NOMO-1 treated with dmso at 0.1 percent for 144 hours (cell line): ENCODE measurements at regions not wholly inside any gene's neighbourhood (a gene's known extent, or its start where the extent isn't known, plus 50 kb on each side); places are given as distances from the start of the nearest gene placed in this dataset.
"Not testable (repeated sequence)": the region's sequence is repeated elsewhere in the genome, so short reads cannot be mapped to it uniquely, and the experiment has no call there.

ENCODE experiments used
- DNase-seq: peaks from one replicate; lab custom pipeline; 2025; ENCODE audit not compliant: unreplicated experiment; lab: John Stamatoyannopoulos, UW

DNA sequence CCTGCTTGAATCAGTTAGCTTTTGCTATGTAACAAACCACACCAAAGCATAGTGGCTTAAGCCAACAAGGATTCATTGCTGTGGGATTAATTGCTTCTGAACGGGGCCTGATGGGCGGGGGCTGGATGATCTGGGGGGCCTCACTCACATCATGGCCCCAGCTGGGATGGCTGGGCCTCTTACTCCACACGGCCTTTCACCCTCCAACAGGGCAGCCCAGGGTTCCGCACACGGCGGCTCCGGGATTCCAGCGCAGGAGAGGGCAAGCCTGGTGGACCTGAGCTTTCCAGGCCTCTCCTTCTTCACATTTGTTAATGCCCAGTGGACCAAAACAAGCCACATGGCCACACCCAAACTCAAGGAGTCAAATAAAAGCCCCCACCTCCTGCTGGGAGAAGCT lies 86.3 kb upstream of the PHLPP1 start:
- no peak for DNase-seq

DNA sequence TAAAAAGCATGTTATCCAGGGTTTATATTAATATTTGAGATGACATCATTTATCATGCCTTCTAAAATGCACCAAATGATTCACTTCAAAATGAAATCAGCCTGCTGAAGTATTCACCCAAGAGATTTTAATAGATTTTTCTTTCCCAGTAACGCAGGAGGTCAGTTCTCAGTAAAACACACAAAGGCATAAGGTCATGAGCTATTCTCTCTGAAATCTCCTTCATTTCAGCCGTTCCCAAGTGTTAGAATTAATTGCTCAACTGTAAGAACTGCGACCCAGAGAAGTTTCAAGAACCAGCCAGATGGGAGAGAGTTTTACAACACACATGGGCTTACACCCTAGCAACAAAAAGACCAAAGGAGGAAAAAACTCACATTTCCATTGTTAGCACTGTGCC lies 84.2 kb upstream of the PHLPP1 start:
- no peak for DNase-seq

DNA sequence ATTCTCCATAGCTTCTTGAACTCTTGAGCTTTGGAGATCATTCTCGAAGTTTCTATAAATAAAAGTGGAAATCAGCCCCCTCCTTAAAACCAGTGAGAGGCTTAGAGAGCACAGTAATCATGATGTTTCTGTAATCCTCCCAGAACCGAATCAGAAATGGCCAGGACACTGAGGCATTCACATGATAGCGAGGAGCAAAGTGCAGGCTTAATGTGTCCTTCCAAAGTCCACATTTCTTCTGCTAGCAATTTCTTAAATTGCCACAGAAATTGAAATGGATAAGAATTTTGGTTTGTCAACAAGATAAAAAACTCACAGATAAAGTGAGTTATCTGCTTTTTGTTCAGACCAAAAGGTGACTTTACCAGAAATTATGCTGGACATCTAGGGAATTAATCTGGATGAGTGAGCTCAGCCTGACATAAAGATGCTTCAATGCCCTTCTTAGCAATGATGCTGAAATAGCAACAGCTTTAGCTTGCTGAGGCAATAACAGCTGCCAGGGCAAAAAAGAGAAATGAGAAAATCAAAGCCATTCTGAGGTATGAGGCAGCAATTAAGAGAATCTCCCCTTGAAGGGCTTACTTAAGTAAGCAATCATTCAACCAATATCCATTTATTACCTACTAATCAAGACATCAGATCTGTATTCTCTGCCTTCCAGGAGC lies 82.4 kb upstream of the PHLPP1 start:
- DNase-seq = no peak

DNA sequence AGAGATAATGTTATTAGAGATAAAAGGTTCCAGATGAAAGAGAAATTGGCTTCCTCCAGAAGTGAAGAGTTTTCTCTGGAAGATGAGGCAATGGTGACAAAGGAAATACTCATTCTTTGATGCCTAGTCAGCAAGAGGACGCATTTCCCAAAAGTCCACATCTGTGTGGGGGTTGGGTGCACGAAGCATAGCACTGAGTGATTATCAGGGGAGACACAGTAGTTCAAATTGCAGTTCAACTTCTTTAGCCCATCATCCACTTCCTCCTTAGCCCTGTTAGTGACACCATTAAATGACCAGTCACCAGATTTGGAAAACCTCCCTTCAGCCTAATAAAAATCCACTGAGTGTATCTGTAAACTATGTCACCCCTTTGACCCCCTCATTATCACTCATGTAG lies 80.9 kb upstream of the PHLPP1 start:
- DNase-seq = no peak

DNA sequence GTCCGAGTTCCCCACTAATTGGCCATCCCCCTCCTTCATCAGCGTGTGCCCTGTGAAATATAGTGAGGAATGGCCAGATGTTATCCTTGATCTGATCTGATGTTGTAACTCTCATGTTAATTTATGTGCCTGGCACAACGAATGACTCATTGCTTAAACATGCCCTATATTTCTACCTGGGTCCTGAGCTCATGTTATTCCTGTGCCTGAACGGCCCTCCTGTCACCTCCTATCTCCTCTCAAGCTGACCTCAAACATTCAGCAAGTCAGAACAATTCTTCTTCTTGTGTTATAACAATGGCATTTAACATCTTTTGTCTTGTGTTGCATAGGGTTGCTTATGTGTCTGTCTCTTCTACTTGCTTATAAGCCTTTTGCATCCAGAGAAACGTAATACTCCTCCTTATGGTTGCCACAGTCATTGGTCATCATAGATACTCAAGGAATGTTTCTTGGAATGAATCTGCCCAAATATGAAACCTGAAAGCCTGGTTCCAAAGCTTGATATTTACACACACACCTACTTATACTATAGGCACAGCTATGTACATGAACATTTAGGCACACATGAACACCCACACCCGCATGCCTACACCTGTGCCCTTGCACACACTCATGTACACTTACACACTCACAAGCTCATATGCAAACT lies 80.2 kb upstream of the PHLPP1 start:
- DNase-seq = no peak

DNA sequence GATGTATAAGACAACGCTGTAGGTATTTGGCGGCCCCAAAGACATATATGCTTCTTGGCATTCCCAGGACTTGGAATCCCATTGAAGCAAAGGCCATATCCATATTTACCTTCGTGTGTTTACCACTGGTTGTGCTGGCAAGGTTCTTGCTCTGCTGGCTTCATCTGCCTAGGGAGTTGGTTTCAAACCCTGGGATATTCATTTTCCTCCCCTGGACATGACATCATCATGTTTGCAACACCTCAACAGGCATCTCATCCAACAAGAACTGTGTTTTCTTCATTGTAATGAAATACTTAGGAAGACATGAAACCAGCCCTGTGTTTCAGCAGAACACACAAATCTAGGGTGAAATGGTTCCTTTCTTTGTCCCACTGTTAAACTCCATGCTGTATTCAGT lies 77.9 kb upstream of the PHLPP1 start:
- no peak for DNase-seq

DNA sequence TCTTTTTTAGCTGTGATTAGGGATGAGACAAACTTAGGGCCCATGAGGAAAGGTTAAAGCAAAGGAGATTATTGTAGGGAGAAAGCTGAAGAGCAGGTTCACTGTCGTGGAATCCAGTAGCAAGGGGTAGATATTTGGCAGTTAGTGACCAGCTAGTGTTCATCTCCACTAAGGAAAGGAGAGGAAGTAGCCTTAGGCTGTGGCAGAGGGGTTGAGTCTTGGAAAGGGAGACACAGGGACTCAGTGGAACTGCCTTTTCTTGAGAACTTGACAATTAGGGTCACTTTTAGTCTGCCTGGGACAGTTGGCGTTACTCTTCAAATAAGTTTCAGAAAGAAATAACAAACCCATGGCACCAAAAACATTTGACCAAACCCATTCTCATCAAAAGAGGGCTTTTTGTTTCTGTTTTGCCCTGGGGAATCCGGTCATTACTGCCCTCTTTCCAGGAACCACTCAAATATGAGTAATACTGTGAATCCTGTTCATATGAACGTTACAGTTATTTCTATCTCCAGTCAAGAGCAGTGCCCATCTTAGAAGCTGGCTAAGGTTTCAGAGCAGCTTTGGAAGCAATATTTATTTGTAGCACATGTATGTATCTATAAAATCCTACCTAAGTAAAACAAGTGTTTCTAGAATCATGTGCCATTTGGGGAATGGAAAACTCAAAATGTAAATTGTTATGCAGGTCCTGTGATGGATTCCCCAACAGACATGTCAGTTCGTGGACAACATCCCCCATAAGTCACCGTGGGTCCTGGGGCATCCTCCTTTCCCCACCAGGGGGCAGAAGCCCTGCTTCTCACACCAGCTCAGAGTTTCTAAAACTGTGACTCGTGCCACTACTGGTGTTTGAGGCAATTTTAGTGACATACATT lies 77.3 kb upstream of the PHLPP1 start:
- peak; percentile 29 for DNase-seq

DNA sequence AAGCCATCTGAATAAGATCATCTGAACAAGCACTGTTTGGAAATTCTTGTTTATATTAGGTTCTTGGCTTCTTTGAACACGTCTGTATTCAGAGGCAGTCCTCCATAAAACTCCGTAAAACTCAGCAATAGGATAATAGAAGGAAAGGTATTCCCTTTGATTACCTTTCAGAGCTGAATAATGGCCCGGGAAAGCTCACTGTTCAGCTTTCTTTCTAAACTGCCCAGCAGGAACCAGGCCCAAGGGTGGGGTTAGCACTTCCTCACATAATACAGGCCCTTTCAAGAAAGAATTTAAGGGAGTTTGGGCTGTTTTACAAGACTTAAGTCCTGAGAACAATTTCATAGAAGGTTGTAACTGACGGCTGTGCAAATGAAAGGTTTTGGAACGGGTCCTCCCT lies 72.2 kb upstream of the PHLPP1 start:
- no peak for DNase-seq

DNA sequence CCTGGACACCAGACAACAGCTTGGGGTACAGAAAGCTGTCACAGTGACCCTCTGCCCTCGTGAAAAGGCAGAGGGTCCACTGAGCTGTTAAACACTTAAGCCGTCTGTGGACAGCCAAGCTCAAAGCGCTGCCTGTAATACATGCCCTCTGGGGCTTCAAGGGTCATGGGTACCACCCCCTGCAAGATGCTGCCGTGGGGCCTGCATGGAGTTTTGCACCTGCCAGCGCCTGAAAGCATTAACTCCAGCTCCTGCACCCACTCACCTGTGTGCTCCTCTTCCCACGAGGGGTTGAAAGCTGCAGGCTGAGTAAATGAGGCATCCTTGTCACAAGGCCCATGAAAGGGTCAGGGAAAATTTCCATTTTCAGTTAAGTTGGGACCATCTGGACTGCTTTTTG lies 70.6 kb upstream of the PHLPP1 start:
- DNase-seq = no peak

DNA sequence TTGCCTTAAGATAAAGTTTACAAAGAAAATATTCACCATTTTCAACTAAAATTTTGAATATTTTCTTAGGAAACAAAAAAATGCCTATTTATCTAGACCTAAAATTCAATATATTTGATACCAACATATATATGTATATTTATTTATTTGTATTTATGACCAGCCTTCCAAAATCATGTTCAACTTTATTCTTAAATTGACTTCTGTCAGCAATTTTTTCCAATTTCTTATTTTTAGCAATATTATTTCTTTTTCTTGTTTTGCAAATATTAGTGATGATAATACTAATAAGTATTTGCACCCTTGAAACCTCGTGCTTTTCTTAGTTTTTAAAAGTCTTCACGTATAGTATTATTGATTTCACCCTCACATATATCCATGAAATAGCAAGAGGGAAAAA lies 68.2 kb upstream of the PHLPP1 start:
- no peak for DNase-seq

DNA sequence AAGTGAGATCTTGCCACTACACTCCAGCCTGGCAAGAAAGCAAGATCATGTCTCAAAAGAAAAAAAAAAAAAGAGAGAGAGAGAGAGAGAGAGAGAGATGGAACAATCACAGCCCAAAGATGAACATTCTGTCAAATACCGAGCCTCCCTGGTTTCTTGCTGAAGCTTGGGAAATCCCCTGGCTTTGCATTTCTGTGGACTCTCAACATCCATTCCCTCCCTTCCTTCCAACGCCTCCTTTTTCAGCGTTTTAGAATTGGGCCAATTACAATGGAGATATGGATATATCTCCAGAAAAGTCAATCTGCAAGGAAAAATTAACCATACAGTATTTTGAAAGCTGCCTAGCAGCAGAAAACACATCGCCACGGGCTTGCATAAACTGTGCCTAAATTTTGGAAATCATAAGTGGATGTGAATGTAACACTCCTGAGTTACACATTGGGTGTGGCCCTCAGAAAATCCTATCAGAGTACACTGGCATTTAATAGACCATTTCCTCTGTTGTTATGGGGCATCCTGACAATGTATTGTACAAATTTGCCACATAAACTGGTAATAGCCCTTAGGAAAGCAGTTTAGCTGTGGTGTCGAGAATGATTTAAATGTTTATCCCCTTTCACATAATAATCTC lies 67.2 kb upstream of the PHLPP1 start:
- no peak for DNase-seq

DNA sequence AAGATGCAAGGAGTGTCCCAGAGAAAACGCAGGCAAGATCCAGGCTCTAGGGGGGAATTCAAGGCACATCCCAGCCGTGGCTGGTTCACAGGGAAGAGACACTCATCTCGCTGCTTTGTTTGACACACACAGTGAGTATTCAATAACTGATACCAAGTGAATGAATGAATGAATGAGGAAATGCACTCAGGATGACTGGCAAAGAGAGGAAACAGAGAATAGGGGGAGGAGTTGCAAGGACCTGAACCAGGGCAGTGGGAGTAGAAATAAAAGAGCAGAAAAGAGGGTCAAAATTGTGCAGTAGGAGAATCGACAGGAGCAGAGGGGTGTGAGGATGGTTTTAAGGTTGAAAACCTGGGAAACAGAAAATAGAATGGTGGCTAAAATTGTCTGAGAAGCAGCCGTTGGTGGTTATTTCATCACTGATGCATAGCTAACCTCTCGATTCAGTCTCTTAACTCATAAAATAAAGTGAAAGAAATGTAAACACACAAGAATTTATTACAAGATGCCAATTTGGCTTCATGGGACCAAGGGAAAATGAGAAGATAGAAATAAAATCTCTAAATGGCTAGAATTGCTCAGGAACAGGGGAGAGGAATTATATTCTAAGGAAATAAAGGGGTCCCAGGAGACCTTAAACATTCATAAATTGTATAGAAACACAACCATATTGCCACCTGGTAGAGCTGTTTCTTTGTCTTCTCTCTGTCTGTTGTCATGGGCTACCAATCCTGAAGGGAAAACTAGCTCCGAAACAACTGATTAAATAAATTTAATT lies 63.9 kb upstream of the PHLPP1 start:
- no peak for DNase-seq

DNA sequence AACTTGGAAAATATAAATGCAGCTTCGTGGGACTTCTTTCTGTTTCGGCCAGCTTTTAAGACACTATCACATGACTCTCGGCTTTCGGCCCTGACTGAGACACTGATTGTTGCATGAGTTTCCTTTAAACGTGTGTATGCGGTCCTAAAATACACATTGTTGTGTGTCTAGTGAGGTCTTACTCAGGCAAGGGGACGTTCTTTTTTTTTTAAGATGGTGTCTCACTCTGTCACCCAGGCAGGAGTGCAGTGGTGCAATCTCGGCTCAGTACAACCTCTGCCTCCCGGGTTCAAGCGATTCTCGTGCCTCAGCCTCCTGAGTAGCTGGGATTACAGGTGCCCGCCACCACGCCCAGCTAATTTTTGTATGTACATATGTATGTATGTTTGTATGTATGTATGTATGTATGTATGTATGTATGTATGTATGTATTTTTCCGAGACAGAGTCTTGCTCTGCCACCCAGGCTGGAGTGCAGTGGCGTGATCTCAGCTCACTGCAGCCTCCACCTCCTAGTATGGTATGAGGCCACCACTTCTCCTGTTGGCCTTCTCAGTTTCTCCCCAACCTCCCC lies 63.2 kb upstream of the PHLPP1 start:
- DNase-seq = not testable (repeated sequence)

DNA sequence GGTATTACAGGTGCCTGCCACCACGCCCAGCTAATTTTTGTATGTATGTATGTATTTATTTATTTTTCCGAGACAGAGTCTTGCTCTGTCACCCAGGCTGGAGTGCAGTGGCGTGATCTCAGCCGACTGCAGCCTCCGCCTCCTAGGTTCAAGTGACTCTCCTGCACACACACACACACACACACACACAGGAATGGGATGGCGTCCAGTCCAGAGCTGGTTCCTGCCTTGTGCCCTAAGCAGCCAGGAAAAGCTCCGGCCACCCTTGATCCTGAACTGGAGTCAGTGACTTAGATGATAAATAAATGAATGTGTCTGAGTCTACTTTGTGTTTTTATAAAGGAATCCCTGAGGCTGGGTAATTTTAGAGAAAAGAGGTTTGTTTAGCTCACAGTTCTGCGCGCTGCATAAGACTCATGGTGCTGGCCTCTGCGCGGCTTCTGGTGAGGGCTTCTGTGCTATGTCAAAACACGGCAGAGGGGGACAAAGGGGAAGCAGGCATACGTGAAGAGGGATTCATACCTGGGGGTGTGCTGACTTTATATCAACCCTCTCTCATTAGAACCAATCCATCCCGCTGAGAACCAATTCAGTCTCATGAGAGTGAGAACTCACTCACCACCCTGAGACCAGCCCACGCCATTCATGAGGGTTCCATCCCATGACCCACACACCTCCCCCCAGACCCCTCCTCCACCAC lies 59.7 kb upstream of the PHLPP1 start:
- no peak for DNase-seq

DNA sequence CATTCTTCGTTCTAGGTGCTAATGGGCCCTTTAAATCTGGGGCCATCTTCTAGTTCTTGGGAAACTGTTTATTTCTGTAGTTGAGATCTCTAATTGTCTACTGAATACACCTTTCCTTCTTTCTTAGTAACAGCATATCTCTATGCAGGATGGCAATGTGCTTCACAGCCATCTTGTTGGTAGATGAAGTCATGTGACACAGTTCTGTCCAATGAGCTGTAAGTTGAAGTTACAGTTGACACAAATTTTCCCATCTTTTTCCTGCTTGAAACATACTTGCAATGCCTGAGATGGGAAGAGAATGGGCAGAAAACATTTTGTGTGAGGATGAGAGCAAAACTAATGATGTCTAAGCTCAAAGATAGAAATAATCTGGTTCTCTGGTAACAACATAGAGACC lies 57.3 kb upstream of the PHLPP1 start:
- DNase-seq = no peak

DNA sequence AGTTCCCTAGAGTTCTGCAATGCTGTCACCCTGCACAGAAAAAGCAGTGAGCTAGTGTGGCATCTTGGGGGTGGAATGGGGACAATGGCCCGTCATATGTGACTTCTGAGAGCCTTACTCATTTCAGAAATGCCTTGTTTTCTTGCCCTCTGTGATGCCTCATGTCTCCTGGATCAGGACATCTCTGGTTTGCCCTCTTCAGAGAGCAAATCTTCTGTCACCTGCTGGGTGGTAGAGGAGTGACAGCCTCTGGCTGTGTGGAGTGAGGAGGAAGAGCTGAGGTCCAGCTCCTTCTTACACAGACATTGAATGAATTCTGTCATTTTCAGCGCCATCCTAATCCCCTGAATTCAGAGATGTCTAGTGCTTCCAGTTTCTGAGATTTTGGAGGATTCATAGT lies 55.6 kb upstream of the PHLPP1 start:
- no peak for DNase-seq

DNA sequence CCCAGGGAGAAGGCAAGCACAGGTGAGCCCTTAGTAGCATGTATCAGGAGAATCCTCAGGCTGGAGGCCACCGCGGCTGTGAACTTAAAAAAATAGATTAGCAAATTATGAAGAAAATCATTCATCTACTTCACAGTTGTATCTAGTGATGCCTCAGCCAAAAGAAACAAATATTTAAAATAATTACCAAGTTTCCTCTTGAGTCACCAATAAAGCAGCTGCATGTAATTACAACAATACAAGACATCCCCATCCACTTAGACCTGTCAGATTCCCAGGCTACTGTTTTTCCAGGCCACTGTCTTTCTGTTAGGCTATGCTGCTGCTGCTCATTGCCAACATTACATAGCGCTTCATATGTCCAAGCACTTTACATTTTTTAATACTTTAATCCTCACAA lies 54.6 kb upstream of the PHLPP1 start:
- no peak for DNase-seq

DNA sequence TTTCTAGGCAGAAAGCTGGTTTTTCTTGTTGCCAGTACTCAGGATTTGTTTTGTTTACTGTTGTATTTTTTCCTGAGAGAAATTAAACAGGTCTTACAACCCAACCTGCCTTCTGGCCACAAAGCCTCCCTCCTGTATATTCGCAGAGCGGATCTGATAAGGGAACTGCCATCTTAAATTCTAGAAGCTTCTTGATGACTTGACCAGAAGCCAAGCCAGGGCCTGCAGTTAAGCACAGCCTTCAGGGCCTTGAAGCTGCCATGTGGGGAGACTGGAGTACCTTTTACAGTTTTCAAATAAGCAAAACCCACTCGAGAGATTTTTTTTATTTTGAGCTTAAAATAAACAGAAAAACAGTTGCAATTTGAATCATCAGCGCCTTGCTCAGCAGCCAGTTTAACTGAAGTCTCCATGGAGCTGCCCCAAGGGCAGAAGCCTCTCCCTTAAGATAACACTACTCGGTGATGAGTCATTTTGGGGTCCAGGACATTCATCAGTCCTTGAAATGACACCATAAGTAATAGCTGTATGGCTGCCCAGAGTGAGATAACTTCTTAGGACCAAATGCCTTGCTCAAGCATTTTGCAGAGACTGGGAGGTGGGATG lies 51.5 kb upstream of the PHLPP1 start:
- no peak for DNase-seq

DNA sequence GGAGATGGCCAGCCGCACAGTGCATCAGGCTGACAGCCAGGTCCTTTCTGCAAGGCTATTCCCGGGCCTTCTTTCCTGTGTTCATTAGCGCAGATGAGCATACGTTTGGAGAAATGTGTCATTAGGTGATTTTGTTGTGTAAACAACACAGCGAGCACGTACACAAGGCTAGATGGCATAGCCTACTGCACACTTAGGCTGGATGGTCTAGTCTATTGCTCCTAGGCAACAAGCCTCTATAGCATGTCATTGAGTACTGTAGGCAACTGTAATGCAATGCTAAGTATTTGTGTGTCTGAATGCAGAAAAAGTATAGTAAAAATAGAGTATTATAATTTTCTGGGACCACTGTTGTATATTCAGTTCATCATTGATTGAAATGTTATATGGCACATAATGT lies 50.9 kb upstream of the PHLPP1 start:
- DNase-seq = no peak

DNA sequence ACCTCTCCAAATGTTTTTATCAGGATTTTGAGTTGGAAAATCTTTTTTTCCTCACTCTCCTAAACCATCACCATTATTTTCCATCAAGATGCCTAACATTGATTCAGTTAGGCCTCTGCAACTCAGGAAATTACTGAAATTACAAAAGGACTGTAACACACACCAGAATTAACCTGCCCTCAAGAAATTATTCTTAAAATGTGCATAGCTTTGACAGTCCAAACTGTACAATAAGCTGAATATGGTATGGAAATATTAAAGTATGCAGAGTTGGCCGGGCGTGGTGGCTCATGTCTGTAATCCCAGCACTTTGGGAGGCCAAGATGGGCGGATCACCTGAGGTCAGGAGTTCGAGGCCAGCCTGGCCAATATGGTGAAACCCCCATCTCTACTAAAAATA lies 50.2 kb upstream of the PHLPP1 start:
- no peak for DNase-seq
